GM21576 (cell line): ENCODE measurements at regions not wholly inside any gene's neighbourhood (a gene's known extent, or its start where the extent isn't known, plus 50 kb on each side); places are given as distances from the start of the nearest gene placed in this dataset.

Source experiments
- ATAC-seq: cut with Tn5 transposase; IDR thresholded peaks from one replicate; pipeline ENCODE4 v1.9.1; 2021; ENCODE audit warnings: mild to moderate bottlenecking, moderate library complexity; ENCODE audit not compliant: unreplicated experiment

DNA sequence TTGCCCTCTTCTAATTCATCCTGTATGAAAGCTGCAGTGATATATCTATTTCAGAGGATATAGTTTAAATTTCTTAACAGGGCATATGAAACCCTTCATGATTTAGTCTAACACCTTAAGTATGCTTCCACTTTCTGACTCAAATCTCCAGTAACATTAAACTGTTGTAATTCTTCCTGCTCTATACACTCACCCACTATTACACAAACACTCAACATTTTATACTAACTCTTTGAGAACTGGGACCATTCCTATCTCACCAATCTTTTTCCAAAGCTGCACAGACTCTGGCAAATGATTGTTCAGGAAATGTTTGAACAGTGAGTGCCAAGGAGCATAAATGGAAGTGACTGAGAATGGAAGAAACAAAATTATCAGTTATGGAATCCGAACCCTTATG is 560.4 kb upstream of the DPPA4 start:
- no peak for ATAC-seq

- no peak for ATAC-seq
Measured at GRCh38 chr3:109899925-109900324, 562.6 kb upstream of the DPPA4 start.

DNA sequence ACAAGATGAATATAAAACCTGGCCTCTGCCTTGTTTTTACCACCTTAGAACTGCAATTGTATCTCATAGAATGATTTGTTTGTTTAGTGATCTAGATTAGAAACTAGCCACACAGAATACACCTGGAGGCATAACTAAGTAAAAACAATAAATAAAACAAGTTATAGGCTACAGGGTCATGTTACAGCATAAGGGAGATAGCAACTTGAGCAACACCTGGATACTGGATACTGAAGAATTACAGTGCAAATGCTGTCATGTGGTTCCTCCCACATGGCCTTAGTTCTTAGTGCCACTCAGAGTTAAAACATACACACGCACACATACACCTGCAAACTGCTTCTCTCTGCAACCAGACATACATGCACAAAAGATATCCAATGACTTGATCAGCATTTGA is 563.4 kb upstream of the DPPA4 start:
- no peak for ATAC-seq

- no peak for ATAC-seq
Measured at GRCh38 chr3:109902549-109902948, 565.2 kb upstream of the DPPA4 start.

GRCh38 chr3:109903100-109903499 is 565.8 kb upstream of the DPPA4 start:
- no peak for ATAC-seq

- no peak for ATAC-seq
Measured at GRCh38 chr3:109910772-109911171, 573.4 kb upstream of the DPPA4 start.

DNA sequence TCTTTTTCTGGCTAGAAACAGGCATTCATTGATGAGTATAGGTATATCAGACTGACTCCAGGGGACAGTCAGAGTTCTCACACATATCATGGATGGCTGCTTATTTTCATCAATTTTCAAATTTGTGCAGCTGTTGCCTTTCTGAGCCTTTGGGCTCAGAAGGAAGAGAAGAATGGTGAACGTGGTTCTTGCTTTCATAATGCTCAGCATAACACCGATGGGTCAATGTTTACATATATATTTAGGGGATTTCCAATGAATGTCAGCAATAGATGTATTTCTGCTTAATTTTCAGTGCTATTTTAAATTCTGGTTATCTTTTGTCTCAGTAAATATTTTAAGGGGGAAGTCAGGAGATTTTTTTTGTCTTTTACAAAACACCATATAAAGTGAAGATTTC is 581.4 kb upstream of the DPPA4 start:
- no peak for ATAC-seq

DNA sequence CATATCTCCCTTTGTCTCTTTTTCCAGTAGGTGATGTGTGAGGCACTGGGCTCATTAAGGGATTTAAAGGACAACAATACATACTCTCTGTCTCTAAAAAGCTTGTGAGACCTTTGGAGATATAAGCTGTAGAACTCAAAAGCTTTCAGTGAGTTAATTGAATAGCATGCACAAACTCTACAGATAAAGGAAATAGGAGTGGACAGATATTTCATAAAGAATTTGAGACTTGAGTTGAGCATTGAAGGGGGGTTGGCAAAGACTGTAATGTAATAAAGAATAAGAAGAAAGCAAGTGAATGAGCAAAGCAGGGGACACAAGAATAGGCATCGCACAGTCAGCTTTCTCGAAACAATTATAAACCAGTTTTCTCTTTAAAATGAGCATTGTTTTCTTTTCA is 583.4 kb upstream of the DPPA4 start:
- ATAC-seq, result no peak

GRCh38 chr3:109921509-109921908 is 584.2 kb upstream of the DPPA4 start:
- no peak for ATAC-seq

DNA sequence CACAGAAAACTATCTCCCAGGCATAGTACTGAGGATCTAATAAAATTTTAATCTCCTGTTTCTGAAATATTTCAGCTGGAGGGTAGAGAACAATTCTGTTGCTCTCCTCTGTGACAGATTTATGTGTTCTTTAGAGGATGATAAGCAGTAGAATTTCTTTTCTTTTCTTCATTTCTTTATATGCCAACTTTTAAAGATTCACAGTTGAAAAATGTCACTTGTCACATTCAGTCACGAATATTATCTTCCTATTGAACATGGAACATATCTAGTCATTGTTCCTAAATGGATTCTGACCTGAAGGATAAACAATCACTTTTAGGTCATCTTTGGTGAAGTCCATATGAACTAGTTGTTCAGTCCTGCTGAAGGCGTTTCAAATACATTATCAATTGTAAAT is 585.5 kb upstream of the DPPA4 start:
- ATAC-seq, result no peak

- no peak for ATAC-seq
Measured at GRCh38 chr3:109923431-109923830, 586.1 kb upstream of the DPPA4 start.

GRCh38 chr3:109924196-109924595 is 586.9 kb upstream of the DPPA4 start:
- no peak for ATAC-seq

GRCh38 chr3:109926376-109926775 is 589.0 kb upstream of the DPPA4 start:
- ATAC-seq, result no peak

DNA sequence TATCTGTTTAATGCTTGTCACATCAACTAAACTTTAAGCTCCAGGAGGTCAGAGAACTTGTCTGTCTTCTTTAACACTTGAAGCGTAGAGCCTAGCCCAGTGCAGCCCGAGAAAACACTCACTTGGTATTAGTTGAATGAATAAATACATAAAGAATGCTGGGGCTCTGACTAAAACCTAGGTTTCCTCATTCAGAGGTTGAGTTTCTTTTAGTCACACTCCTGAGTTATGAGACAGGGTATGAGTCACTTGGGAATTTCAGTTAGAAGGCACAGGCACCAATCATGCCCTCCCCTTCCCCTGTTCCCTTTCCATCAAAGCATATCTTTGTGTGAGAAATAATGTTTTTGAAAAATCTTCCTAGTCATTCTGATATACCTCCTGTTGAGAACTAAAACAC is 589.8 kb upstream of the DPPA4 start:
- ATAC-seq, result no peak

GRCh38 chr3:109927726-109928125 is 590.4 kb upstream of the DPPA4 start:
- no peak for ATAC-seq

DNA sequence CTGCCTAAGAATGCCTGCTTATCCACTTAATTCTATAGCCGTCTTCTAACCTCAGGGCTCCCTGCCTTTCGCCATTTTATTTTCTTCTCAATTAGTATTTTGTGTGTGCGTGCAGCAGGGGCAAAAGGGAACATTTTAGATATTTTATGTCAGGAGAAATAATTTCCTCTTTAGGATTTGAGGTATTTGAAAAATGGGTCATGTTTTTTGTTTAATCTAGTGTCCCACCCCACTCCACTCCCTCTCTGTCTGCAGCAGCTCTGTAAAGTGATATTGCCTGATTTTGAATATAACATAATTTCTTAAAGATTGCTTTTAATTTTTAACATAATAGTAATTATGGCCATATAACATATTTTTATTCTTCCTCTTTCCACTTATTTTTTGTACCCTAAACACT is 593.2 kb upstream of the DPPA4 start:
- ATAC-seq, result no peak

DNA sequence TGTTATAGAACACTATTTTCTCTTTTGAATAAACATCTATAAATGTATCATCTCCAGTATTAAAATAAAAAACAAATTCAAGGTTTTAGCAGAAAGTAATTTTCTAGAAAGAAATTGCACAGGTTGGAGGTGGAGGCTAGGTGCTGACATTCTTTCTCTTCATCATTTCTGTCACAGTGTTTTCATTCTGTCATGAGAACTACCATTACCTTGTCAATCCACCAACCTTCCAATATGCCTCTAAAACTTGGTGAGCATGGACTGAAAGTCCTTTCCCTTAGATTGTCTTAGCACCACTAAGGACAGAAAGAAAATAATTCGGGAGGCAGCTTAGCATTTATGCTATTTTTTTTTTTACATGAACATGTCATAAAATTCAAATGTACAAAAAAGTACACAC is 596.2 kb upstream of the DPPA4 start:
- no peak for ATAC-seq

DNA sequence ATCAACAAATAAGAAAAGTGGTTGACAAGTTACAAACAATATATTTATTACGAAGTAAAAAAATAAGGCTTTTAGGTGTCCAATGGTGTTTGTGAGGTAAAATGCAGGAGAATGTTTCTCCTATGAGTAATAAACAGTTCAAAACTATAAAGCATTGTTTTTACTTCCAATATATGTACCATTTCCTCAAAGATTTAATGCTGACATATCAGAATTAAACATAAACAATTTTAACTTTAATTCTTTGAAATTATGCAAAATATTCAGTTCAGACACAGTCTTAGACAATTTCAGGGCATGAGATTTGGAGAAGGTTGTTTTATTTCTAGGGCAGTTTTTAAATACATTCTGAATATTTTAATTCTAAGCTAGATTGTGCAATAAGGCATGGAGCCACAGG is 602.5 kb upstream of the DPPA4 start:
- no peak for ATAC-seq

DNA sequence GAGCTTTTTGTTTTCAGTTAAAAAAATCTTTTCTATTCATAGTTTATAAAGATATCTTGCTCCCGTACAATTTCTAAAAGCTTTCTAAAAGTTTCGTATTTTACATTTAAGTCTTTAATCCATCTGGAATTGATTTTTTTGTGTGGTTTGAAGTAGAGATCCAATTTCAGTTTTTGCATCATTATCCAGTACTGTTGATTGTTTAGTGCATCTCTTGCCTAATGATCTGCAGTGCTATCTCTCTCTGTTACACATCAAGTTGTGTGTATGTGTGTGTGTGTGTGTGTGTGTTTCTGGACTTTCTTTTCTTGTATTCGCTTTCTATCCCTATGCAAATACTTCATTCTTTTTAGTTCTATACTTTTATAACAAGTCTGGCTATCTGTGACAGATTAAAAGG is 605.8 kb upstream of the DPPA4 start:
- no peak for ATAC-seq

- no peak for ATAC-seq
Measured at GRCh38 chr3:109944836-109945235, 607.5 kb upstream of the DPPA4 start.

GRCh38 chr3:109952924-109953323 is 615.6 kb upstream of the DPPA4 start:
- no peak for ATAC-seq

GRCh38 chr3:109963831-109964230 is 626.5 kb upstream of the DPPA4 start:
- no peak for ATAC-seq

DNA sequence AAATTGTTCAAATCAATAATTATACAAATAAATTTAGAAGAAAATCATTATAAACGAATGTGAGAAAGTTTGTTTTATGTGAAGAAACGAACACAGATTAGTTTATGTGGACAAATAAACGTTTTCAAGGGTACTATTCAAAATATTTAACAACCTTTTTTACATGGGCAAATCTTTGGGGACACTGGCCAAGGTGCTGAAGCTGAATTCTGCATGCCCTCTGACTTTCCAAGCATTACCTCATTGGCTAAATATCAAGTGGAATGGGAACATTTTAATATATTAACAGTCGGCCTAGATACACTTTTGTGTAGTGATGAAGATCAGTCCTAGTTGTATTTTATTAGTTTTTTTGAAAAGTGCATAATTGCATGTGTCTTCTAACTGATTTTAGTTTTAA is 636.4 kb upstream of the DPPA4 start:
- no peak for ATAC-seq

- no peak for ATAC-seq
Measured at GRCh38 chr3:109977897-109978296, 640.6 kb upstream of the DPPA4 start.
